Parathyroid adenoma (tissue), 2 donors: ENCODE measurements at regions not wholly inside any gene's neighbourhood (a gene's known extent, or its start where the extent isn't known, plus 50 kb on each side); places are given as distances from the start of the nearest gene placed in this dataset.

Experiments
- H2AFZ ChIP-seq: fragments of 300-600 bp; sonication (generic); one replicate; pipeline ENCODE4 v1.7.0; 2017; ENCODE audit warnings: antibody characterized with exemption, mild to moderate bottlenecking
- H3K27ac ChIP-seq: fragments of 300-600 bp; sonication (generic); one replicate; pipeline ENCODE4 v1.7.0; 2017
- H3K27me3 ChIP-seq: fragments of 300-600 bp; sonication (generic); one replicate; pipeline ENCODE4 v1.7.0; 2017; ENCODE audit warnings: low read length; ENCODE audit not compliant: control insufficient read depth, insufficient read depth
- H3K36me3 ChIP-seq: fragments of 300-600 bp; sonication (generic); one replicate; pipeline ENCODE4 v1.7.0; 2017; ENCODE audit warnings: low read length; ENCODE audit not compliant: control insufficient read depth, insufficient read depth
- H3K4me1 ChIP-seq: fragments of 300-600 bp; sonication (generic); one replicate; pipeline ENCODE4 v1.7.0; 2017; ENCODE audit warnings: control low read depth
- H3K4me2 ChIP-seq: fragments of 300-600 bp; sonication (generic); one replicate; pipeline ENCODE4 v1.7.0; 2017; ENCODE audit warnings: low read length
- H3K4me3 ChIP-seq: fragments of 300-600 bp; sonication (generic); one replicate; pipeline ENCODE4 v1.7.0; 2017; ENCODE audit warnings: low read depth, low read length
- H3K79me2 ChIP-seq: fragments of 300-600 bp; sonication (generic); one replicate; pipeline ENCODE4 v1.7.0; 2017; ENCODE audit warnings: control low read depth
- H3K9ac ChIP-seq: fragments of 300-600 bp; sonication (generic); one replicate; pipeline ENCODE4 v1.7.0; 2017; ENCODE audit warnings: mild to moderate bottlenecking
- H3K9me3 ChIP-seq: fragments of 300-600 bp; sonication (generic); one replicate; pipeline ENCODE4 v1.7.0; 2017; ENCODE audit warnings: low read length; ENCODE audit not compliant: control insufficient read depth
- TF ChIP-seq, protein P1 (sequence below): fragments of 300-600 bp; sonication (generic); IDR thresholded peaks from one replicate; pipeline ENCODE4 v1.7.0; 2017; ENCODE audit warnings: antibody characterized with exemption, mild to moderate bottlenecking
- donor health status: primary hyperparathyroidism.

DNA sequence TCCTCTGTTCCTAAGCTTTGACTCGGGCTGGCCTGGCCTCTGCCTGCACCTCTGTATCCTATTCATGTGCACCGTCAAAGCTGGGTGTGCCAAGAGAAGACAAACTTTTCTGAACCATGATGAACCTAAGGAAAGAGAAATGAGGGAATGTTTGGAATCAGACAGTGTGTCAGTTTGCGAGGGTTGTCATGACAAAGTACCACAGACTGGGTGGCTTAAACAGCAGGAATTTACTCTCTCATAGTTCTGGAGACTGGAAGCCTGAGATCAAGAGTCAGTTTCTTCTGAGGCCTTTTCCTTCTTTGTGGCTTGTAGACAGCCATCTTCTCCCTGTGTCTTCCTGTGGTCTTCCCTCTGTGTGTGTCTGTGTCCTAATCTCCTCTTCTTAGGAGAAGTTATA is 129.0 kb downstream of the KATNIP start:
- TF ChIP-seq, protein P1, sequence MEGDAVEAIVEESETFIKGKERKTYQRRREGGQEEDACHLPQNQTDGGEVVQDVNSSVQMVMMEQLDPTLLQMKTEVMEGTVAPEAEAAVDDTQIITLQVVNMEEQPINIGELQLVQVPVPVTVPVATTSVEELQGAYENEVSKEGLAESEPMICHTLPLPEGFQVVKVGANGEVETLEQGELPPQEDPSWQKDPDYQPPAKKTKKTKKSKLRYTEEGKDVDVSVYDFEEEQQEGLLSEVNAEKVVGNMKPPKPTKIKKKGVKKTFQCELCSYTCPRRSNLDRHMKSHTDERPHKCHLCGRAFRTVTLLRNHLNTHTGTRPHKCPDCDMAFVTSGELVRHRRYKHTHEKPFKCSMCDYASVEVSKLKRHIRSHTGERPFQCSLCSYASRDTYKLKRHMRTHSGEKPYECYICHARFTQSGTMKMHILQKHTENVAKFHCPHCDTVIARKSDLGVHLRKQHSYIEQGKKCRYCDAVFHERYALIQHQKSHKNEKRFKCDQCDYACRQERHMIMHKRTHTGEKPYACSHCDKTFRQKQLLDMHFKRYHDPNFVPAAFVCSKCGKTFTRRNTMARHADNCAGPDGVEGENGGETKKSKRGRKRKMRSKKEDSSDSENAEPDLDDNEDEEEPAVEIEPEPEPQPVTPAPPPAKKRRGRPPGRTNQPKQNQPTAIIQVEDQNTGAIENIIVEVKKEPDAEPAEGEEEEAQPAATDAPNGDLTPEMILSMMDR = no peak
- H2AFZ ChIP-seq = no peak overlapping the region
- H3K9ac ChIP-seq = no peak overlapping the region
- H3K4me1 ChIP-seq = no peaks in the 10 kb centered on the region
- H3K79me2 ChIP-seq = no peaks in the 10 kb centered on the region
- H3K4me2 ChIP-seq = no peak overlapping the region
- H3K27ac ChIP-seq = no peak overlapping the region
- H3K9me3 ChIP-seq = no peaks in the 10 kb centered on the region
- H3K4me3 ChIP-seq = no peak overlapping the region
- H3K27me3 ChIP-seq = no peaks in the 10 kb centered on the region
- H3K36me3 ChIP-seq = no peaks in the 10 kb centered on the region

DNA sequence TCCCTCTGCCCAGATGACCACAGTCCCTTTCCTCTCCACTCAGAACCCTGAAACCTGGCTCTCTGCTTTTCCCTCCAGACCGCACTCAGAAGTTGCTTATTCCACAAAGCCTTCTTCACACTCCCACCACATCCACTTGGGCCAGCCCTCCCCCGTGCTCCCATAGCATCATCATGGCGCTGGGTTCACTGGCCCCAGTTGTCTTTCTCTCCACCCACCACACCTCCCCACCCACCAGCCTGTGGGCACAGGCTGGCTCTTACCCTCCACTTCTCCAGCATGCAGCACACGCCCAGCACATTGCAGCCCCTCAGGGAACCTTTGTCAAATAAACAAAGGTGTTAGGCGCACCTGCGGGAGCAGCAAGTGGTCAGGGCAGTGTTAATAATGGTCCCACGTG is 130.0 kb downstream of the KATNIP start:
- H3K4me3 ChIP-seq = no peak overlapping the region

DNA sequence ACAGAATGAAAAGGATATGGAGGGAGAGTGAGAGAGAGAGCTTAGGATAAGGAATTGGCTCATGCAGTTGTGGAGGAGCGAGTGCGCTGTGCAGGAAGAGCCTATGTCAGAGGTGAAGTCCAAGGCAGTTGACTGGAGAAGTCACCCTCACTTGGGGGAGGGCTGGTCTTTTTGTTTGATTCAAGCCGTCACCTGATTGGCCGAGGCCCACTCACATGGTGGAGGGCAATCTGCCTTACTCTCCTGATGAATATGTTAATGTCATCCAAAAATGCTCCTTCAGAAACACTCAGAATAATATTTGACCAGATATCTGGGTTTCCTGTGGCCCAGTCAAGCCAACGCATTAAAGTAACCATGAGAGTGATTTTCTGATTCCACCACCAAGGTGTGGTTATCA is 131.7 kb downstream of the KATNIP start:
- Histone ChIP-seq H3K79me2 (no peaks in the 10 kb centered on the region), H3K36me3 (no peaks in the 10 kb centered on the region), H3K9me3 (no peaks in the 10 kb centered on the region), H3K4me1 (no peaks in the 10 kb centered on the region), H3K4me3 (no peak overlapping the region), H3K27me3 (no peaks in the 10 kb centered on the region), H3K9ac (no peak overlapping the region), H3K4me2 (no peak overlapping the region), H2AFZ (no peak overlapping the region), H3K27ac (no peak overlapping the region)
- TF ChIP-seq, protein P1 = no peak

More for the DNA sequence above, 130.0 kb downstream of the KATNIP start:
- TF ChIP-seq, protein P1 = no peak
- Histone ChIP-seq H3K79me2 (no peaks in the 10 kb centered on the region), H3K9ac (no peak overlapping the region), H3K27ac (no peak overlapping the region), H2AFZ (no peak overlapping the region), H3K27me3 (no peaks in the 10 kb centered on the region), H3K9me3 (no peaks in the 10 kb centered on the region), H3K4me2 (no peak overlapping the region), H3K36me3 (no peaks in the 10 kb centered on the region), H3K4me1 (no peaks in the 10 kb centered on the region)

DNA sequence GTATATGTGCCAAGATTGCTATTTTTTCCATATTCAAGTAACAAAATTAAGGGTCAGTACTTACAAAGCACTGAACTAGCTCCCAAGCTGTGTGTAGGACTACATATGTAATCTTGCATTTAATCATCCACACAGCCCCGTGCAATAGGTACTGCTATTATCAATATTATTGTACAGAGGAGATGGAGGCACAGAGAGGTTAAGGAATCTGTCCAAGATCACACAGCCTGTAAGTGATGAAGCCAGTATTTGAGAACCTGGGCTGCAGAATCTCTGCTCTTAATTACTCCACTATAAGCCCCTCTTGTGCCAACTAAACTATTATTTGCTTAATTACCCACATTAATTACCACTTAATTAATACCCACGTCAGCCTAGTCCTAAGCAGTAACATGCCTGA is 134.1 kb downstream of the KATNIP start:
- no peak overlapping the region for H2AFZ ChIP-seq
- TF ChIP-seq, protein P1 = no peak
- H3K9me3 ChIP-seq = no peaks in the 10 kb centered on the region

DNA sequence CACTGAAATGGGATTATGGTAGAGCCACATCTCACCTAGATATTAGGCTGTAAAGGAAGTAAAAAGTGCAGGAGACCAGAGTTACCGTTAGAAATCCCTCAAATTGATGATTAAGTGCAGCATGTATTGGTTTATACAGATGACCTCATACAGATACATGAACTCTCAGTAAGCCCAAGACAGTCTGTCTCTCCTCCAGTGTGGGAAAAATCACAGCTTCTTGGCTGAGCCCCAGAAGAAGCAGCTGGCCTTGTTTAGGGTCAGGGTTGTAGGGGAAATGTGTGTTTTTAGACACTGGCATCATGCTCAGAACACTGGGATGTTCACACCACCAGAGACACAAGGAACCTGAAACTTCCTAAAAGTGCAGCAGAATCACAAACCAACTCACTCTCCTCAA is 135.9 kb downstream of the KATNIP start:
- Histone ChIP-seq H3K9me3 (no peaks in the 10 kb centered on the region), H3K79me2 (no peaks in the 10 kb centered on the region), H3K4me3 (no peak overlapping the region), H3K4me2 (no peak overlapping the region), H2AFZ (no peak overlapping the region), H3K9ac (no peak overlapping the region), H3K27me3 (no peaks in the 10 kb centered on the region), H3K27ac (no peak overlapping the region), H3K36me3 (no peaks in the 10 kb centered on the region), H3K4me1 (no peaks in the 10 kb centered on the region)
- TF ChIP-seq, protein P1 = no peak

More for the DNA sequence above, 134.1 kb downstream of the KATNIP start:
- H3K79me2 ChIP-seq = no peaks in the 10 kb centered on the region
- H3K4me1 ChIP-seq = no peaks in the 10 kb centered on the region
- no peak overlapping the region for H3K27ac ChIP-seq
- no peaks in the 10 kb centered on the region for H3K27me3 ChIP-seq
- no peak overlapping the region for H3K4me3 ChIP-seq
- no peaks in the 10 kb centered on the region for H3K36me3 ChIP-seq
- no peak overlapping the region for H3K4me2 ChIP-seq
- H3K9ac ChIP-seq = no peak overlapping the region
